ENCODE measurements at regions not wholly inside any gene's neighbourhood (a gene's known extent, or its start where the extent isn't known, plus 50 kb on each side); places are given as distances from the start of the nearest gene placed in this dataset.

GRCh38 chr1:4017636-4018365, 117.7 kb upstream of the C1orf174 start:
- DNase-seq = no peak

DNA sequence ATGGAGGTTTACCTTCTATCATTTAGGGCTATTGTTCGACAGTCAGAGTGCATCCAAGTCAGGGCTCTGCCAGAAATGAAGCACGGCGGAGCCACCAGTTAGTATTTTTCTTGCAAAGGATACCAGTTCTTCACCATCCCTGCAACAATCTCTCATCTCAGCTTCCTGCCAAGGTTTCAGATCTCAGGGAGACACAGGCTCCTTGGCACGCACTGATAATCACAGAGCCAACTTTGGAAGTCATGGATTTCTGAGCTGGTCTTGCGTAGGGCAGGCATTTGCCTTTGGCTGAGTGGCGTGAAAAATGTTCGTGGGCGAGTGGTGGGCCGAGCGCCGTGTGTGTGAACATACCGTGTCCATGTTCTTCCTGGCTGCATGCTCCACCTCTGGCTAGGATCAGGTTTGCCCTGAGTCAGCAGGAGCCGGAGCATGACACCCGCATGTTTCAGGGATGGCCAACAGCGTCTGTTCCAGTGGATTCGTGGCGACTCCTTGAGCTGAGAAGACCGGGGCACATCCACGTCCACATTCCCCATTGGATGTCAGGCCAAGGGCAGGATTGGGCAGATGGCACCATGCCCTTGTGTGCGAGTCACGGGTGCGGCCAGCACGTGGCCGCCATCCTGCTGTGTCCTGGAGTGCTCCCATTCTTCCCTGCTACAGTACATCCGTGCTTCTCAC, 118.5 kb upstream of the C1orf174 start:
- DNase-seq = no peak

DNA sequence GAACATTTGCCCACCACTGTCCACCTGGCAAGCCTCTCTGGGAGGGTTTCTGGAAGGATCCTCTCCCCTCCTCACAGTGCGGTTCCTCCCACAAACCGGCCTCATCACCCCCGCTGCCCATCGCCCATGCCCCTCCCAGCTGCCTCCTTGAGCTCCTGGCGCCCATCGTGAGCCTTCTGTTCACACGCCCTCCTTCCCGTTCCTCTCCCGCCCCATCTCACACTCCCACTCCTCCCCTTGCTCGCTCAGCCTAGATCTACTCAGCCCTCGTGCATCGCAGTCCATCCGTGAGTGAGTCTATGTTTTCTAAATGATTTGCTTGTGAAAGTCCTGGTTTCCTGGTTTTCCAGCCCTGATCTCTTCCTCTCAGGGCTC, 119.1 kb upstream of the C1orf174 start:
- no peak for DNase-seq

- DNase-seq = no peak
Measured at GRCh38 chr1:4019606-4020331, 119.7 kb upstream of the C1orf174 start.

DNA sequence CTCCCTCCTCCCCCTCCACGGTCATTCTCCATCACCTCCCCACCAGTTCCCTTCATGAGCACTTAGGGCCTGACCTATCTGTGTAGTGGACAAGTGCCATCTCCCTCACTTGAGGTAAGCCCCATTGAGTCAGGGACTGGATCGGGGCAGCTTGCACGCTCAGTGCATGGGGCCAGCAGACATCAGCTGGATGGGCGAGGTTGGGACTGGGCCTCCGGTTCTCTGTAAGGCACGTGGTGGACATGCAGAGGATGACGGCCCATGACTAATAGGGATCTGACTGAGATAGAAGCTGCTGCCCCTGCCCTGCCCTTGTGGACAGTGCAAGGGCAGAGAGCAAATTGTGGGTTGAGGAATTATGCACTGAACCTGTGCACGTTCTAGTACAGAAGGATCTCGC, 120.4 kb upstream of the C1orf174 start:
- no peak for DNase-seq

GRCh38 chr1:4021136-4021973, 121.3 kb upstream of the C1orf174 start:
- DNase-seq = no peak

DNA sequence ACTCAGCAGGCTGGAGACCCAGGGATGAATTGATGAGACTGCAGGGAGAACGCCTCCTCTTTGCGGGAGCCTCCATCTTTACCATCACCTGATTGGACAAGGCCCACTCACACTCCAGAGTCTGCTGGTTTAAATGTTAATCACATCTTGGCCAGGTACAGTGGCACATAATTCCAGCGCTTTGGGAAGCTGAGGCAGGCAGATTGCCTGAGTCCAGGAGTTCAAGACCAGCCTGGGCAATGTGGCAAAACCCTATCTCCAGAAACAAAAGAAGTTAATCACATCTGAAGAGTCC, 121.8 kb upstream of the C1orf174 start:
- DNase-seq = no peak

- DNase-seq = no peak
Measured at GRCh38 chr1:4022715-4023114, 122.6 kb upstream of the C1orf174 start.

DNA sequence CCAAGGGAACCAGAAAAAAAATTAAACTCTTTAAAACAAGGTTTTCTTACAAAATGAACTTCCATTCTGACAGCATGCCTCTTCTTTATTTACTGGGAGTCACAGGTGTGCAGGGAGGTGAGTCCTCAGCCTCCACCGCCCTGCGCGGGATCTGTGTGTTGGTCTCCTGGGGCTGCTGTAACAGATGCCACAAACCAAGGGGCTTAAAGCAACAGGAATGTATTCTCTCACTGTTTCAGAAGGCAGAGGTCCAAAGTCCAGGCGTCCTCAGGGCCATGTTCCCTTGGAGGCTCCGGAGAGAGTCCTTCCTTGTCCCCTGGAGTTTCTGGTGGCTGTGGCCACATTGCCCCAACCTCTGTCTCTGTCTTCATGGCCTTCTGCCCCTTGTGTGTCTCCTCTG, 123.6 kb upstream of the C1orf174 start:
- DNase-seq = no peak

DNA sequence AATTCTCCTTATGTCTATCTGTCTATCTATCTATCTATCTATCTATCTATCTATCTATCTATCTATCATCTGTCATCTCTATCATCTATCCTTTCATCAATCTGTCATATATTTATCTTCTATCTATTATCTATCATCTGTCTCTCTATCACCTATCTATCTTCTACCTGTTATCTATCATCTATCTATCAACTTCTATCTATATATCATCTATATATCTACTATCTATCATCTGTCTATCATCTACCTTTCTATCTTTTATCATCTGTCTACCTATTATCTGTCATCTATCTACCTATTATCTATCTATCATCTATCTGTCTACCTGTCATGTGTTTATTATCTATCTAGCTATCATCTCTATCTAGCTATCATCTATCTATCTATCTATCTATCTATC, 124.7 kb upstream of the C1orf174 start:
- DNase-seq = no peak

DNA sequence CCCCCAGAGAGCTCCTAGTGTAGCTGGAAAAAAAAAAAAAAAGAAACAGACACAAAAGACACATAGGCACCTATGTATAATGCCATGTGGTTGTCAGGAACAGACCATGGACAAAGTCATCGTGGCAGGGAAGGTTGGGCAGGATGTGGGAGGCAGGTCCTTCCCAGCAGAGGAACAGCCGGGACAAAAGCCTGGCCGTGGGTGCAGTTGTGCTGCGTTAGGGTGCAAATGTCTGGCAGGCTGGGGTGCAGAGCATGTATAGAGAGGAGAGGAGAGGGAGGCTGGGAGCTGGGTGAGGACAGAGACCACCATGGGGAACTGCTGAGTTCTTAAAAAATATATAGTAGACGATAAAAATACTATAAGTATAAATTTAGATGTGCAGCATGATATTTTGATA, 125.7 kb upstream of the C1orf174 start:
- DNase-seq = no peak

DNA sequence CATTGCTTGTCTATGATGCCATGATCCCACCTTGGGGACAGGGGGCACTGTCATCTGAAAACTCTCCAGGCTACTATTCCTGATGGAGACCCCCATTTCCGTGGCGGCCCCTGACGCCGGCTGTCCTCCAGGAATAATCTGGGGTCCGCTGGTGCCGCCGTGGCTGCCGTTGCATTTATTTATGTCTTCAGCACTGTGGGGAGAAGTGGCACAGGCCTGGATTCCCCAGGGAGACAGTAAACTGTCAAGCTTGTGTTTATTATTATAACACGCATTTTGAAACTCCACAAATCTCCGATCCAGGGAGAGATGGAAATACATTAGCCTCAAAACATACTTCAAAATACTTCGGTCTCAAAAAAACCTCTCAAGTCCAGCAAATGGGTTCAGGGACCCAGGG, 126.9 kb upstream of the C1orf174 start:
- DNase-seq = no peak

DNA sequence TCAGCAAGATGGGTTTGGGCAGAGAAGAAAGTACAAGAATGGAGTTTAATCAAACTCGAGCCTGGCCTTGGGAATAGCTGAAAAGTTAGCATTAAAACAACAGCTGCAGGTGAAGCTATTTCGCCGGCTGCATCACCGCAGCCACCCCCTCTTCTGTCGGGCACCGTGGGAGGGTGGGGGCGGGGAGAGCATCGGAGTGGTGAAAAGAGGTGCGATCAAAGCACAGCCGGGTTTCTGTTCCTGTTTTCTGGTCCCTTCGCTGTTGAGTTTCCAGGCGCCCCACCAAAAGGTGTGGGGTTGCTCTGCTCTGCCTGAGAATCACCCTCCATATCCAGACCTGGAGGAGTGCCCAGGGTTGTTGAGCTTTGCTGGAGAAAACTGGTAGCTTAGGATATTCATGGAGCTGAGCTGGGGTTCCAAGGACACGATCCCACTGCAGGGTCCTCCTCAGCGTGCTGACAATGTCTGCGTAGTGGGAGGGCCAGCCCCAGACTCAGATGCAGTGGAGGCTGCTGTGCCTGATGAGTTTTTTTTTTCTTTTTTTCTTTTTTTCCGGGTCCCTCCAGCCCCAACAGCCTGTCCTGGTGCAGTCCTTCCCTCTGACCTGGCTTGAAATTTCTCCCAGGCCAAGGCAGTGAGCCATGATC, 127.5 kb upstream of the C1orf174 start:
- no peak for DNase-seq

DNA sequence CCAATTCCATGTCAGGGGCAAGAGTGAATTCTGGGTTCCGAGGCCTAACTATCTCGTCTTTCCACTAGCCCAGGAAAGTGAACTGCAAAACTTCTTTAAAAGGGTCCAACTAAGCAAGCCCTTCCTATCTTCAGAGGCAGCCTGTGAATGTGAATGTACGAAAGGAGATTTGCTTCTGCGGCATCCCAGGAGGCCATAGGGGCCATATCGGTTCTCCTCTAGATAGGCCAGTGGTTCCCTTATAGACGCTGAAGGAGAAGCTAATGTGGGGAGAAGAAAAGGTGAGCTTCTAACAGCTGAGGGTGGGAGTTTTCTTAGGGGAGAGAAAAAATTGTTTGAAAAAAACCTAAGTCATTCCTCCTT, 128.0 kb upstream of the C1orf174 start:
- no peak for DNase-seq

DNA sequence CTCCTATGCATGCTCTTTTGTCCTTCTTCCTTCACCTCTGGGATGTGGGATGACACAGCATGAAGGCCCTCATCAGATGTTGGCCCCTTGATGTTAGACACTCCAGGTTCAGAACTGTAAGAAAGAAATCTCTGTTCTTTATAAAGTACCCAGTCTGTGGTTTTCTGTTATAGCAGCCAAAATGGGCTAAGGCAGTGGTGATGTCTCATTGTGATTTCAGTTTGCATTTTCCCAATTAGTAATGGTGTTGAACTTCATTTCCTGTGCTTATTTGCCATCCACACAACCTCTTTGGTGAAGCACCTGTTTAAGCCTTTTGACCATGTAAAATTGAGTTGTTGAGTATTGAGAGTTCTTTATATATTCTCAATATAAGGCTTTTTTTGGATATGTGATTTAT, 129.3 kb upstream of the C1orf174 start:
- no peak for DNase-seq

- DNase-seq = no peak
Measured at GRCh38 chr1:4032571-4032970, 132.5 kb upstream of the C1orf174 start.

- DNase-seq = no peak
Measured at GRCh38 chr1:4033129-4033676, 133.1 kb upstream of the C1orf174 start.

DNA sequence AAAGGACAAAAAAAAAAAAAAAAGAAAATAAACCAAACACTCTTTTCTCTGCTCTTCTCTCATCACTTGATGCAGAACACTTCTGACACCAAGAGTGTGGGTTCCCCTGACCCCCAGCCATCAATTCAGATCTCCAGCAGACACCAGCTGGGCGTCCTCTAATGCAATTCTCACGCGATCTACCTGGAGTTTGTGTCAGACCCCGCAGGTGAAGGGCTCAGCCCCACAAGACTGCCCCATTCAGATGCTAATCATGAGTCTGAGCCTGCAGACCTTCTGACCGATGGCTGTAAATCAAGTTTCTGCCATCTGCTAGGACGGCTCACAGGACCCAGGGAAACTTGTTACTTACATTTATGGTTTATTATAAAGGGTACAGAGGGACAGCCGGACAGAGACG, 133.6 kb upstream of the C1orf174 start:
- no peak for DNase-seq

DNA sequence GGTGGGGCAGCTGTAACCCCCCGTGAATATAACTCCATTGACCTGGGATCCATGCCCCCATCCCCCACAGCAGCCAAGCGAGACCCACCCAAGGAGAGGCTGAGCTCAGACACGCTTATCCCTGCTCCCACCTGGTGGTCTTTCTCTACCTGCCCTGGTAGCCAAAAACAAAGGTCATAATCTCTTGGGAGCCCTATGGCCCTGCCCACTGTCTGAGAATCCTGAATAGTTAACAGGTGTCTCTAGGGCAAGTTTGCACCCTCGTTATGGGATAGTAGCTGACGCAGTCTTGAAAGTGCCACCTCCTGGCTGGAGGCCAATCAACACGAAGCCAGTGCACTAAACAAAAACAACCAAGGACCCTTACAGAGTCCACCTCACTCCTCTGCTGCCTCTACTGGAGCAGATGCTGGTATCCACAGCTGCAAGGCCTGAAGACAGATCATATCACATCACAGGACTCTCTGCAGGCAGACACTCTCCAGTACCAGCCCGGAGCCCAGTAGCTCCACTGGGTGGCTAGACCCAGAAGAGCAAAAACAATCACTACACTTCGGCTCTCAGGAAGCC, 134.3 kb upstream of the C1orf174 start:
- DNase-seq = no peak

GRCh38 chr1:4044967-4045366, 144.9 kb upstream of the C1orf174 start:
- no peak for DNase-seq

DNA sequence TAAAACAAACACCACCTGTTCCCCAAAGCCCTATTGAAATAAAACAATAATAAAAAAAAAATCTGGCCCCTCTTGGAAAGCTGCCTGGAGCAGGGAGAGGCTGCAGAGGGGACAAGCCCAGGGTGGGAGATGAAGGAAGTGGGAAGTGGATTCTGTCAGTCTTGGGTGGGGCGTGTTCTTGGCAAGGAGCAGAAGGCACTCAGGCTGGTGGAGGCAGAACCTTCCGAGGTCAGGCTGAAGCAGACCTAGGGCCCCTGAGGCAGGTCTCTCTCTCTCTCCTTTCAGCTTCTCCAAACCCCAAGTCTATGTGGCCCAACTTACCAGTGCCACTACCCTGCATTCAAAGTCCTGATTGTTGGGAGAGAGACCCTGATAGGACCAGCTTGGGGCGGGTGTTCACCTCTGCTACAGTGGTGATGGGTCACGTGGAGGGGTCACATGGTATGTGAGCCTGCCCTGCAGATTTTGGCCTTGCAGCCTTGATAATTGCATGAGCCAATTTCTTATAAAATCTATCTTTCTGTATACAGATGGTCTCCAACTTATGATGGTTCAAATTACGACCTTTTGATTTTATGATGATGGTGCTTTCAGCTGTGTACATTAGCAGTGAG, 145.4 kb upstream of the C1orf174 start:
- DNase-seq = no peak
